KBM-7 (cell line): ENCODE measurements at regions not wholly inside any gene's neighbourhood (a gene's known extent, or its start where the extent isn't known, plus 50 kb on each side); places are given as distances from the start of the nearest gene placed in this dataset.
"Not testable (repeated sequence)": the region's sequence is repeated elsewhere in the genome, so short reads cannot be mapped to it uniquely, and the experiment has no call there.

Experiments
- DNase-seq: peaks from one replicate; pipeline ENCODE4 v3.0.0-alpha.2; 2015
- in situ Hi-C: fragments of 300-500 bp; cut with MboI; formaldehyde crosslinking; loops from 2 replicates; pipeline ENCODE4 v1.14.3; 2020; ENCODE audit warnings: low sequenced_read_pairs, low pct_unique_long_range_greater_than_20kb, mixed read lengths

DNA sequence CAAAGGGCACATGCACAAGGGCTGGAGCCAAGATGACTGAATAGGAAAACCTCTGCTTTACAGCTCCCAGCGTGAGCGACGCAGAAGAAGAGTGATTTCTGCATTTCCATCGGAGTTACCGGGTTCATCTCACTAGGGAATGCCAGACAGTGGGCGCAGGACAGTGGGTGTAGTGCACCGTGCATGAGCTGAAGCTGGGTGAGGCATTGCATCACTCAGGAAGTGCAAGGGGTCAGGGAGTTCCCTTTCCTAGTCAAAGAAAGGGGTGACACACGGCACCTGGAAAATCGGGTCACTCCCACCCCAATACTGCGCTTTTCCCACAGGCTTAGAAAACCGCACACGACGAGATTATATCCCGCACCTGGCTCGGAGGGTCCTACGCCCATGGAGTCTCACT is 64.5 kb upstream of the HTR1E start:
- DNase-seq, in situ Hi-C loops: not testable (repeated sequence)

DNA sequence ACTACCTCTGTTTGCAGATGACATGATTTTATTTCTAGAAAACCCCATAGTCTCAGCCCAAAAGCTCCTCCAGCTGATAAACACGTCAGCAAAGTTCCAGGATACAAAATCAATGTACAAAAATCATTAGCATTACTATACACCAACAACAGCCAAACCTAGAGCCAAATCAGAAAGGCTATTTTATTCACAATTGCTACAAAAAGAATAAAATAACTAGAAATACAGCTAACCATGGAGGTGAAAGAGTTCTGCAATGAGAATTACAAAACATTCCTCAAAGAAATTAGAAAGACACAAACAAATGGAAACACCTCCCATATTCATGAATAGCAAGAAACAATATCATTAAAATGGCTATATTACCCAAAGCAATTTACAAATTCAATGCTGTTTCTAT is 65.6 kb upstream of the HTR1E start:
- in situ Hi-C loops: no loop called here
- no peak for DNase-seq

DNA sequence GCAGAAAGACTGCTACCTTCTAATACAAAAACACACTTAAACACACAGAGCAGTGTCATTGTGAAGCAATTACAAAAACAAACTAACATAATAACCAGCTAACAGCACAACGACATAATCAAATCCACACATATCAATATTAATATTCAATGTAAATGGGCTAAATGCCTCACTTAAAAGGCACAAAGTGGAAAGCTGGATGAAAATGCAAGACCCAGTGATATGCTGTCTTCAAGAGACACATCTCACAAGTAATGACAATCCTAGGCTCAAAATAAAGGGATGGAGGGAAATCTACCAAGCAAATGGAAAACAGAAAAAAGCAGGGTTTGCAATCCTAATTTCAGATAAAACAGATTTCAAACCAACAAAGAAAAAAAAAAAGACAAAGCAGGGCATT is 67.8 kb upstream of the HTR1E start:
- in situ Hi-C loops: no loop called here
- no peak for DNase-seq

DNA sequence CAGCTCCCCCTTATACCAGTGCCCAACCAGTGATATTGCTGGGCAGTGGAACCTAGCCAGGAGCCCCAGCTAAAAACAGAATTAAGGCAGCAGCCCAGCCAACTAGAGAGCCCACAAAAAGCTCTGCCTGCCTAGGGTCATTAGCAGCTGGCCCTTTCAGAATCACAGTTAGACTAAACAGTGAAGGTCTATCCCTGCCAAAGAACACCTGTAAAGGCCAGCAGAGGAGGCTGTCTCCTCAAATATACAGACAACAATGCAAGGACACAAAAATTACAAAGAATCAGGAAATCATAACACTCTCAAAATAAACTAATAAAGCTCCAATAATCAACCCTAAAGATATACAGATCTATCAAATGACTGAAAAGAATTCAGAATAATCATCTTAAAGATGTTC is 77.8 kb upstream of the HTR1E start:
- DNase-seq: no peak
- in situ Hi-C loops: no loop called here

DNA sequence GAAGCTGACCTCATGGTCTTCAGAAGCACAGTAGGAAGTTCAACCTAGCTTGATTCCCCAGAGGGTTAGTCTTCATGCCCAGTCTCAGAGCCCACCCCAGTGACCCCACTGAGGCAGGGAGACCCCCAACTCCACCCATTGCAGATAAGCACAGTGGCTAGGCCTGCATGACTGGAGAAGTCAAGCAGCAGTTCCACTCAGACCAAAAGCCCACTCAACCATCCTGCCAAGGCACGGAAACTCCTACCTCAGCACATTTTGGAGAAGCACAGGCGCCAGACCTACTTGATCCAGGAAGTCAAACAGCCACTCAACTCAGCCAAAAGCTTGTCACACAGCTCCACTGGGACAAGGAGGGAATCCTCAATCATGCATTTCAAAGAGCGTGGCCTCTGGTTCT is 78.4 kb upstream of the HTR1E start:
- DNase-seq: no peak
- in situ Hi-C loops: no loop called here

DNA sequence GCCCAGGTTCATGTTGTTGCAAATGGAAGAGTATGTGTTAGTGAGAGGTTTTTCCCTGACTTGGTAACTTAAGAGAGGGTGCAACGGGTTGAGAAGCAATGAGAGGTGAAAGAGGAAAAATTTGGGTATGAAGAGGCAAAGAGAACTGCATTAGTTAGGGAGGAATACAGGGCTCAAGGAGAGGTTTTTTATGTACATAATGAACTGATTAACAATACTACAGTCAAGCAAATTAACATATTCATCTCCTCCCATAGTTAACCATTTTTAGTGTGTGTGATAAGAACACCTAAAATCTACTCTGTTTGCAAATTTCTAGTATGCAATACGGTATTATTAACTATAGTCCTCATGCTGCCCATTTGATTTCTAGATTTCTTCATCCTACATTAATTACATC is 79.5 kb upstream of the HTR1E start:
- no peak for DNase-seq
- in situ Hi-C loops: no loop called here

DNA sequence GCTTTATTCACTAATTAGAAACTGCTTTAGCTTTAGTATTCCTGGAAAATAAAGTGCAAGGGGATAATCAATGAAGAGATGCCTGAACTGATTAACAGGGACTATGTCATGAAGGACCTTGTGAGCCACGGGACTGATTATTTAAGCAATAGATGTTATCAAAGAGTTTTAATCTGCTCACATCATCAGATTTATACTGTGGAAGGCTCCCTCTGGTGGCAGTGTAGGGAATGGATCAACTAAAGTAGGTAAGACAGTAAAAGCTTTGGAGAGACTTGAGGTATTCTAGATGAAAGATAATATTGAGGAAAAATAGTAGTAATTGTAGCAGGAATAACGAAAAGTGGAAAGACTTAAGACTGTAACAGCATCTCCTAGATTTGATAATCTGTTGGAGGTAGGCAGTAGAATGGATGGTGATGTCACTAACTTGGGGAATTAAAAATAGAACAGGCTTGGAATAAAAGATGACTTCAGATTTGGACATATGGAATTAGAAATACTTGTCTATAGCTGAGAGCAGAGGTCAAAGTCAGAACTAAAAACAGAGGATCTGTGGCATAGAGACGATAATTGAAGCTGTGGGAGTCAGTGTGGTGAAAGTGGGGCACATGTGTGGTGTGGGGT is 80.3 kb upstream of the HTR1E start:
- DNase-seq: peak; percentile 25
- in situ Hi-C loops: no loop called here

DNA sequence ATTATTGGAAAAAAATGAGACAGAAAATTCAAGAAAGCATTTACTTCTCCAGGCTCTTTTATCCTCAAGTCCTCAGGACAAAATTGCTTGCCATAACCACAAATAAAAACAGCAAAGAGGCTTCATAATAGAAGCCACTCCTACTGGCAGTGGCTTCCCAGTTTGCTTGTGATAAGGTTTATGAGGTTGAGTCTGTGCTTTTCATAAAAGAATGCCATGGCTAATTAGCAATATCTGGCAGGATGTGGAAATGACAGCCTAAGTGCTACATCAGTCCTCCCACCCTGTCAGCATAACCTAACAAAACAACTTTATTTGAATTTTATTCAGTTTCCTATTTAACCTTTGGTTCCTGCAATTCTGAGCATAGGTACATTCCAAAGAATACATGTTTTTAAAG is 80.9 kb upstream of the HTR1E start:
- no peak for DNase-seq
- in situ Hi-C loops: no loop called here

DNA sequence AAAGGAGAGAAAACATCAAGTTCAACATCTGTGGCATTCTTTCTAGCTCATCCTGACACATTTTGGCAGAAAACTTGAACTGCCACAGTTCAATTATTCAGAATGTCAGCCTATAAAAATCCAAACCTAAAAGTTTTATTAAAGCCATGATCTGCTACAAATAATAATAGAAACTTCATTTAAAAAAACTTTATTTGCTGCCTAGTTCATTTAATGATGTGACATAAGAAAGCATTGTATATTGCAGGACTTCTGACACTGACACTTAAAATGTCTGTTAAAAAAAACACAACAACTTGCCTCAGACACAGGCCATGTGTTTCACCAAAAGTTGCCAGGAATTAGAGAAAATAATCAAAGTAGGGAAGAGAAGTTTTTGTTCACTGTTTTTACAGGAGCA is 88.3 kb upstream of the HTR1E start:
- in situ Hi-C loops: no loop called here
- DNase-seq: no peak

DNA sequence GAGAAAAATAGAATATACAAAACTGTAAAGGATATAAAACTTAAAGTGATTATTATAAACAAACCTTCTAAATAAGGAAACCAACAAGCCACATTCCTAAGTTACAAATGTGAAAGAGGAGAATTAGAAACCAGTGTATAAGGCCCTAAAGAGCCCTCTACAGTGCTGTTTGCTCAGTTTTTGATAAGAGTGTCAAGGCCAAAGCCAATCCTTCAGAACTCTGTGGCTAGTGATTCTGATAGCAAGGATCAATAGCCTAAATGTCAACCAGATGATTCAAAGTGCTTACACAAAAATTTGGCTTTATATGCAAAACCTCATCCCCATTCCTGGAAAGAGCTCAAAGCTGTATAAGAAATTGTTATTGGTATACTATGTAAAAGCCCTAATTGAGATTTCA is 104.6 kb upstream of the HTR1E start:
- in situ Hi-C loops: no loop called here
- DNase-seq: no peak

DNA sequence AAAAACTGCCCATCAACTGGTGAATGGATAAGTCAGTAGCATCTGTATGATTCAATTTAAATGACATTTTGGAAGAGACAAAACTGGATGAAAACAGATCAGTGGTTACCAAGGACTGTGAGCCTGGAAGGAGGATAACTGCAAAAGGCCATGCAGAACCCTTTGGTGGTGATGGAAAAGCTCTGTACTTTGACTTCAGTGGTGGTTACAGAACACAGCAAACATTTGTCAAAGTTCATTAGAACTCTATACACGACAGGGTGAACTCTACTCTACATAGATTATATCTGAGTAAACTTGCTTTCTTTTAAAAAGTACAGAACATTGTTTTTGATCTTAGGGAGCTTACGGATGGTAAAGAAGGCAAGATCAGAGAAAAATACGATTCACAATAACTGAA is 111.9 kb upstream of the HTR1E start:
- in situ Hi-C loops: no loop called here
- DNase-seq: no peak

DNA sequence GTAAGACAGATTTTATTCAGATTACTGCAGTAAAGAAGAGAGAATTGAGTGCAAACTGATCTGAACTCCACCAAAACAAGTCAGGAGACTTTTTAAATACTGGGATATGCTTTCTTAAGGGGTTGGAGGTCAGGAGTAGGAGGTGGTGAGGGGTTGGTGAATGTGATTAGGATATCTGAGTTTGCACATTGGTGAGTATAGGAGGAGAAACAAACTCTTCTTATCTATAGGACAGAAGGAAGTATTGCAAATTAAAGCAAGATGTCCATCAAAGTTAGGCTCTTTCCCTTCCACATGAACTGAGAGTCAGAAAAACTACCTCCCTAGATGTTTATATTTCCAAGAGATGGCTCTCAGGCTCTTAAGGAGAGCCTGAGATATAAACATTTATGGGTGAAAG is 114.6 kb upstream of the HTR1E start:
- in situ Hi-C loops: no loop called here
- DNase-seq: no peak

DNA sequence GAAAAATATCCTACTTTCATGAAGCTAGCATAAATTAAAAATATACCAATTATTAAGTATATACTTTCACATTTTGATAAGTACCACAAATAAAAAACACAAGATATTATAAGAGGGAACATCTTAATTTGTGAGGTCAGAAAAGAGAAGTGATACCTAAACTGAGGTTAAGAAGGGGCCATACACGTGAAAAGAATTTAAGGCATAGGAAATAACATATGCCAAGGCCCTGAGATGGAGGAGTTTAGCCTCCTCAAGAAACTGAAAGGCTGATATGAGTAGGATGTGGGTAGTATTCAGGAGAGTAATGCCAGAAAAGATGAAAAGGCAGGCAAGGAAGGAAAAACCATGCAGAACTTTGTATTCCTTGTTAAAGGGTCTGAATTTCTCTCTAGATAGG is 116.6 kb upstream of the HTR1E start:
- in situ Hi-C loops: no loop called here
- DNase-seq: no peak

DNA sequence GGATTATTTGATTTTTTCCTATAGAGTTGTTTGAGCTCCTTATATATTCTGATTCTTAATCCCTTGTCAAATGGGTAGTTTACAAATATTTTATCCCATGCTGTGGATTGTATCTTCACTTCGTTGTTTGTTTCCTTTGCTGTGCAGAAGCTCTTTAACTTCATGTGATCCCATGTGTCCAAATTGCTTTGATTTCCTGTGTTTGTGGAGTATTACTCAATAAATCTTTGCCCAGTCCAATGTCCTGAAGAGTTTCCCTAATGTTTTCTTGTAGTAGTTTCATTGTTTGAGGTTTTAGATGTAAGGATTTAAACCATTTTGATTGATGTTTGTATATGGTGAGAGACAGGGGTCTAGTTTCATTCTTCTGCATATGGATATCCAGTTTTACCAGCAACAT is 143.7 kb upstream of the HTR1E start:
- in situ Hi-C loops: no loop called here

DNA sequence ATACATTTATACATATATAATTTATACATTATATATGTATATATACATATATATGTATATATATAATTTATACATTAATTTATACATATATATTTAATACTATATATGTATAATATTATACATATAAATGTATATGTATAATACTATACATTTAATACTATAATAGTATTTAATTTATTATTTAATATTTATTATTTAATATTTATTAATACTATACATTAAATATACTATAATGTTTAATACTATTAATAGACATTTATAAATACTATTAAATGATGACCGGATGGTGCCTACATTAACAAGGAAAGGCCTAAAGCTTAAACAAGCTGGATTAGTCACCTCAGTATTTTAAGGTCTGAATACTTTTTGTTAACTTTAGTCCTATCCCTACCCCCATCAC is 145.9 kb upstream of the HTR1E start:
- in situ Hi-C loops: no loop called here
- no peak for DNase-seq

More for the DNA sequence above, 143.7 kb upstream of the HTR1E start:
- no peak for DNase-seq

DNA sequence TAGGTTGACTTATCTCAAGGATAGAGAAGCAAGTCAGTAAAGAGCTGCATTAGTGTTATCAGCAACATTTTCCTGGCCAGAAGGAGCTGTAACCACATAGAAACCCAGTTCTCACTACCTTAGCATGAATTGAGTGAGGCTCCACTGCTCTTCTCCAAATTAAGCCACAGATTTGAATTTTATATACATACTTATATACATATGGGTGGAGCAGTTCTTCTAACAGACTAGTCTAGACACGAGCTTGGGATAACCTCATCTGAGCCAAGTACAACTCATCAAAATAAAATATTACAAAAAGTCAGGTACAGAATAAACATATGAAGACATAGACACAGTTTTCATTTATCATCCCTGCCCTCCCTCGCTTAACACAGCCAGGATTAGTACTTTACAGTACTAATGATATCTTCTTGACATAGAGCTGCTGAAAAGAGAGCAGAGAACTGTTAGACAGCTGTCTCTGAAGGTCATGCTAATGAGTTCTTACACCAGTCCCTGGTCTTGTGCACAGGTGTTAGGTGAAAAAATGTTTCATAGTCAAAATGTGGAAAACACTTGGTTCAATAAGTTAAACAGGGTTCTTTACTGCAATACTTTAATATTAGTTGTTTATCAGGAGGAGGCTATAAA is 147.4 kb upstream of the HTR1E start:
- in situ Hi-C loops: no loop called here
- DNase-seq: no peak

DNA sequence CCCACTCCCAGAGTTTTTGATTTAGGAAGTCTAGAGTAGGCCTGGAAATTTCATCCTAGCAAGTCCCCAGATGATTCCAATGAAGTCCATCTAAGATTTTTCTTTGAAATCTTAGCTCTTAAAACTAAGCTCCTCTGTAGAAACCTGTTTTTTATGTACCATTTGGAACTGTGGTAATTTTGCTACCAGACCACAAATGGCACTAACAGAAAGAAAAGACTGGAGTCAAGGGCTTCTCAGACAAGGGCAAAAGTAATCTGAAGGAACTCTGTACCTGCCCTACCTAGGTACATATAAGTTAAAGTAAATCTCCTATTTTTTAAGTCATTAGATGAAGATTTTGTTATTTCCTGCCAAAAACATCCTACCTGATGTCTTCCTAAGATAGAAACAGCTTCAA is 155.0 kb upstream of the HTR1E start:
- in situ Hi-C loops: no loop called here
- no peak for DNase-seq

DNA sequence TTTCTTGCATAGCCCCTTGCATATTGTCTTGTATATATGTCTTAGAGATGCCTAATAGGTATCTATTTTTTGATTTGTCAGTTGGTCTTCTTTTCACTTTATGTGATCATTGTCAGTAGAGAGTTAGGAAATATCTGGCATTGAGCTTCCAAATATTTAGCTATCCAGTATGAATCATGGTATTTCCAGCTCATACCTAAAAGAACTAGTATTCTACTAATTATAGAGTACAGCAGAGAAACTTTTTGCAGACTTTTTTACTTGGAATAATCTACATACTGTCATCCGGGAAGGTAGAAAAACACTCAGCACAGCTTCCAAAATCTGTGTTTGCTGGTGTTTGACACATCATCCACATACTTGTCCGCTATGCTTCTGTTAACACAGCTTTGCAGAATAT is 156.4 kb upstream of the HTR1E start:
- in situ Hi-C loops: no loop called here
- no peak for DNase-seq

DNA sequence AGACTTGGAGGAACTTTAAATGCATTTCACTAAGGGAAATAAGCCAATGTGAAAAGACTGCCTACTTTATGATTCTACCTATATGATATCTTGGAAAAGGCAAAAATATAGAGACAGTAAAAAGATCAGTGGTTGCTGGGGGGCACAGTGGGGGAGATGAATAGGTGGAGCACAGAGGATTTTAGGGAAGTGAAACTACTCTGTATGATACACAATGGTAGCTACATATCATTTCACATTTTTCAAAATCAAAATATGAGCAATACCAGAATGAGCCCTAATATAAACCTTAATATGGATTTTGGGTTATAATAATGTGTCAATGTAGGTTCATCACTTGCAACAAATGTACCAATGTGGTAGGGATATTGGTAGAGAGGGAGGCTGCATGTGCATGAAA is 161.4 kb upstream of the HTR1E start:
- no peak for DNase-seq
- in situ Hi-C loops: no loop called here

DNA sequence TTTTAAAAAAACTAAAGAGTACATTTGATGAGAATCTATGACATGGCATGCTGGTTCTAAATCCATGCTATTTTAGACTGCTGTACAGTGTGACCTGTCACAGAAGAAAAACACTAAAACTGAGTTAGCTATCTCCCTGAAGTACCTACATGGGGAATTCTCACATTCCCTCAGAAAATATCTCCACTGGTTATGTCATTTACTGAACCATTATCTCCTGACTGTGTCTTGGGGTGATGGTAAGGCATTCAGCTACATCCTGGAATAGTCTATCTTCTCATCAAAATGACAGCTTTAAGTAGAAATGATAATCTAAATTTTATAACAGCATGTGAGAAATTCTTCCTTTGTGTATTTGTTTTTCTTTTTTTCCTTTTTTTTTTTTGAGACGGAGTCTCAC is 172.1 kb upstream of the HTR1E start:
- DNase-seq: no peak
- in situ Hi-C loops: no loop called here

DNA sequence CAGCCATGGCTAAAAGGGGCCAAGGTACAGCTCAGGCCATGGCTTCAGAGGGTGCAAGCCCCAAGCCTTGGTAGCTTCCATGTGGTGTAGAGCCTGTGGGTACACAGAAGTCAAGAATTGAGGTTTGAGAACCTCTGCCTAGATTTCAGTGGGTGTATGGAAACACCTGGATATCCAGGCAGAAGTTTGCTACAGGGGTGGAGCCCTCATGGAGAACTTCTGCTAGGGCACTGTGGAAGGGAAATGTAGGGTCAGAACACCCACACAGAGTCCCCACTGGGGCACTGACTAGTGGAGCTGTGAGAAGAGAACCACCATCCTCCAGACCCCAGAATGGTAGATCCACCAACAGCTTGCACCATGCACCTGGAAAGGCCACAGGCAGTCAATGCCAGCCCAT is 177.4 kb upstream of the HTR1E start:
- DNase-seq, in situ Hi-C loops: not testable (repeated sequence)
